GM19023 (cell line): ENCODE measurements at regions not wholly inside any gene's neighbourhood (a gene's known extent, or its start where the extent isn't known, plus 50 kb on each side); places are given as distances from the start of the nearest gene placed in this dataset.

Experiments
- ATAC-seq: cut with Tn5 transposase; IDR thresholded peaks from one replicate; pipeline ENCODE4 v1.9.1; 2021; ENCODE audit warnings: mild to moderate bottlenecking, moderate library complexity; ENCODE audit not compliant: unreplicated experiment

GRCh38 chr1:239023732-239024360, 362.5 kb upstream of the CHRM3 start:
- no peak for ATAC-seq

GRCh38 chr1:239016337-239016736, 370.0 kb upstream of the CHRM3 start:
- ATAC-seq = no peak

GRCh38 chr1:239011382-239011781, 375.0 kb upstream of the CHRM3 start:
- no peak for ATAC-seq

GRCh38 chr1:239008568-239008967, 377.8 kb upstream of the CHRM3 start:
- ATAC-seq = no peak

DNA sequence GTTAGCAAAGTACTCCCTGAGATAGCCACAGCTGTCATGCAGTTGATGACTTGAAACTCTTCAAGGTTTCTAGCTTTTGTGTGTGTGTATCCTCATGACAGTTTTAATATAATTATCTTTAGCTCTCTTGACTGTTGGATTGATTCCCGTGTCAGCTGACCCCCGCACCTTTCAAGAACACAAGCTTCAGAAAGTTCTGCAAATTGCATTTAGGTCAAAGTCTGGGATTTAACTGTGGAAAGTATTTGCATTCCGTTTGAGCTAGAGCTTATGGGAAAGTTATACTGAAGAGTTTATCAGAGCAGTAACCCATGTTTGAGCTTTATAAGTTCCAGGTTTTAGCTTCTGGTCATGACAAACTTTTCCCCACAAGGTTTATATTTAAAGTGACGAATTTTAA, 380.1 kb upstream of the CHRM3 start:
- ATAC-seq = no peak

GRCh38 chr1:238999944-239000343, 386.4 kb upstream of the CHRM3 start:
- no peak for ATAC-seq

DNA sequence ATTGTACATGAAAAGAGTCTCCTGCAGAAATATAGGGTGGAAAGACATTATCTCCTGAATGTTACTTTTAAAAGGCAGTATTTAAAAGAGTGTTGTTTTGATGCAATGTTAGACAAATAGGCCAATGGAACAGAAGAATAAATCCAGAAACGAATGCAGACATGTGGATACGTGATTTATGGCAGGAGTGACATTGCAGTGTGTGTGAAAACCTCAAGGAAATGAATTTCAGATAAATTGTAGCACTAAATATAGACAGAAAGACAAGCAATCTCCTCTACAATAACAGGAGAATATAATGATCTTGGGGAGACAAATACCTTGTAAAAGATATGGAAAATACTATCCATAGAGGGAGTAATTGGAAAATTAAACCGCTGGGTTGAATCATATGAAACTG, 387.8 kb upstream of the CHRM3 start:
- ATAC-seq = no peak

DNA sequence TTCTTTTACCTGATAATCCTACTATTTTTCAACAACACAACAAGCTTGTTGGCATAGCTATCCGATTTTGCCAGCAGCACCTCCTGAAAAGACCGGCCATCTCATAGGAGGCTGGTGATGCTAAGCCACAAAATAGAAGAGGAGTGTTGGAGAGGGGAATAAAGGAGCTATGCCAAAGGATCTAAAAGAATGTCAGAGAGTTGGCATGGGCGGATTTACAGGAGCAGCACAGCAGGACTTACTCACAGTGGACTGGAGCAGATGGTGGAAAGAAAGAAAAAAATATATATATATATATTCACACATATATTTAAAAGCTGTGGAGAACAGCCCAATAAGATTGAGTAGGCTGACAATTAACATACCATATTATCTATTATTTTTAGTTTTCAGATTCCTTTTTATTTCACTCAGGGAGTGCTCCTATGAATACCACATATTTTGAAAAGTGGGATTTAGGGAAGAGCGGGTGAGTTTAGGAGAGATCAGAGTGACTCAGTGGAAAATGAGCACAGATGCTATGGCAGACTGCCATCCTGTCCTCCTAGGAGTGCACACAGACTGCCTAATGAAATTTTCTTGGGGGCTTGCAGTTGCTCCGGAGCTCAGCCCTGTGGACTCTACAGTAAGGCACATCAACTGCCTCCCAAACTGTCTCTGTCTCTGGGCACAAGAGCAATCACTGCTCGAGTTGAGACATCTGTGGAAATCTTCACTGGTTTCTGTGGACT, 394.4 kb upstream of the CHRM3 start:
- ATAC-seq = no peak

- no peak for ATAC-seq
Observed at GRCh38 chr1:238985312-238985711, 401.1 kb upstream of the CHRM3 start.

- ATAC-seq = no peak
Observed at GRCh38 chr1:238982736-238983135, 403.6 kb upstream of the CHRM3 start.

GRCh38 chr1:238981317-238981933, 404.9 kb upstream of the CHRM3 start:
- ATAC-seq = no peak

DNA sequence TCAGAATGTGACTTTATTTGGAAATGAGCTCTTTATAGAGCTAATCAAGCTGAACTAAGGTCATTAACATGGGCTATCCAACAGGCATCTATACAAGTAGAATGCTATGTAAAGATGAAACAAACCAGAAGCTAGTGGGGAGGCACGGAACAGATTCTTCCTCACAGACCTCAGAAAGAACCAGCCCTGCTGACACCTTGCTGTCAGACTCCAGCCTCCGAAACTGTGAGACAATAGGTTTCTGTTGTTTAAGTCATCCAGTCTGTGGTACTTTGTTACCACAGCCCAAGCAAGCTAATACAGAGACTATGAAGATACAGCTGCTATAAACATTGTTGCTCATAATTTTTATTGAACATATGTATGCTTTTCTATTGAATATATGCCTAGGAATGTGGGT, 406.3 kb upstream of the CHRM3 start:
- no peak for ATAC-seq

DNA sequence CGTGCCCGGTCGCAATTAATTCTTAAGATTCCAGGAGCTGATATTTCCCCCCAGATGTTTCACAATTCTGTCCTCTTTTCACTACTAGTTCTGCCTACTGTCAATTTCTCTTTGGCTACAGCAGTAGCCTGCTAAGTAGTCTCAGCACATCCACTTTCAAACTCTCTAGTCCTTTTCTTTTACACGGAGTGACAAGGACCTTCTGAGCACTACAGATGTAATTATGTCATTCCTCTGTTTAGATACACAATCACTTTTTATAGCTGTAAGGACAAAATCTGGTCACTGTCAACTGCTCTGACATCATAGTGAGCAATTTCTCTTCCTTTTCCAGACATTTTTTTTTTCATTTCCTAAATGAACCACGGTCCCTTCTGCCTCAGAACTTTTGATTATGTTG, 421.7 kb upstream of the CHRM3 start:
- ATAC-seq = no peak

DNA sequence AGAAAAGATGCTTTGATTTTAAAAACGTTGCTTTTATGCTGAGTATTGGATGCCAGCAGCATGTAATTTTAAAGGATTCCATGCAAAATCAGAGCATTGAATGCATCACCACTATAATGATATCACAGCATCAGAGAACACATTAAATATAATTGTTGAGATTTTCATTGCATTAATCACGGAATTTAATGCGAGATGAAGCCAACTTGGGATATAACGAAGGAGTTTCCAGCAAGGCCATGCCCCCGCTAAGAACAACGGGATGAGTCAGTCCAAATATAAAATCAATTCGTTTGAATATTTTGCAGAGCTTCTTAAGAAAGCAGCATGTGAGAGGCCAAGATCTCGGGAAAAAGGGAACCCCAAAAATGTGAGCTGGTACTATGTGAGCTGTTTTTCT, 423.4 kb upstream of the CHRM3 start:
- ATAC-seq = no peak

- ATAC-seq = no peak
Observed at GRCh38 chr1:238961790-238962189, 424.6 kb upstream of the CHRM3 start.

GRCh38 chr1:238960071-238960470, 426.3 kb upstream of the CHRM3 start:
- no peak for ATAC-seq

- no peak for ATAC-seq
Observed at GRCh38 chr1:238955934-238956333, 430.4 kb upstream of the CHRM3 start.

- no peak for ATAC-seq
Observed at GRCh38 chr1:238954865-238955264, 431.5 kb upstream of the CHRM3 start.

GRCh38 chr1:238953448-238954010, 432.8 kb upstream of the CHRM3 start:
- no peak for ATAC-seq

- no peak for ATAC-seq
Observed at GRCh38 chr1:238951809-238952208, 434.6 kb upstream of the CHRM3 start.

GRCh38 chr1:238950784-238951183, 435.6 kb upstream of the CHRM3 start:
- no peak for ATAC-seq

DNA sequence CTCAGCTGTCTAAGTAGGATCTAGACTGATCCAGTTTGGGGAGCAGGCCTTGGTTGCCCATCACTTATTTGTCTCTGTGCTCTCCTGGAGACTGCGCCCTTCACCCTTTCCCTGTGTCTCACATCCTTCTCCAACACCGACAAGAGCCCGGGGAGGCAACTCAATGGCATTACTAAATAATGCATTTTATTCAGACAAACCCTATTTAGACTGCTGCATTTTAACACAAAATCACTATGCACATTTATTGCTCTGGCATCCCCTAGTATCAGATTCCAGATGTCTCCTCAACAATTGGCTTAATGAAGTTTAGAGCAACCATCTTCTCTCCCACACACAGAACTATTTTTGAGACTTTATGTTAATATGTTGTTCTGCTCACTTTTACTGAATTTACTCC, 436.4 kb upstream of the CHRM3 start:
- ATAC-seq = no peak
